ENCODE measurements at regions not wholly inside any gene's neighbourhood (a gene's known extent, or its start where the extent isn't known, plus 50 kb on each side); places are given as distances from the start of the nearest gene placed in this dataset.

- DNase-seq (ENCODE audit: low read depth in 1 of 2, low spot score in 1 of 2) = no peak
Measured at GRCh38 chr15:93296759-93297500, 207.9 kb upstream of the RGMA start.

- no peak for DNase-seq (ENCODE audit: low read depth in 1 of 2, low spot score in 1 of 2)
Measured at GRCh38 chr15:93294896-93295295, 205.9 kb upstream of the RGMA start.

GRCh38 chr15:93294066-93294465, 205.1 kb upstream of the RGMA start:
- no peak for DNase-seq (ENCODE audit: low read depth in 1 of 2, low spot score in 1 of 2)

GRCh38 chr15:93291380-93291779, 202.4 kb upstream of the RGMA start:
- DNase-seq (ENCODE audit: low read depth in 1 of 2, low spot score in 1 of 2) = no peak

DNA sequence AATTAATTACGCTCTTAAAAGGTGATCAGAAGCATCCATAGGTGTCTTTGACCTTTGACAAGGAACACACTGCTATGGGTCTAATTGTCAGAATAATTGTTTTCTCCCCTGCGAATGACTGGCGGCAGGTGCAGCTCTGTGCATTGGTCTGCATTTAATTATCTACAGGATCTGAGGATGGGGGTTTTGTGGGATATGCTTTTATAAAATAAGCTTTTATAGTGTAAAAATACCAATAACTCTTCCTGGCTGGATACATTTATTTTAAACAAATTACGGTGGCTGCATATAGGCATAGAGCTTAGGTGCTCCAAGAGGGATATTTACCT, 201.6 kb upstream of the RGMA start:
- DNase-seq (ENCODE audit: low read depth in 1 of 2, low spot score in 1 of 2) = no peak

DNA sequence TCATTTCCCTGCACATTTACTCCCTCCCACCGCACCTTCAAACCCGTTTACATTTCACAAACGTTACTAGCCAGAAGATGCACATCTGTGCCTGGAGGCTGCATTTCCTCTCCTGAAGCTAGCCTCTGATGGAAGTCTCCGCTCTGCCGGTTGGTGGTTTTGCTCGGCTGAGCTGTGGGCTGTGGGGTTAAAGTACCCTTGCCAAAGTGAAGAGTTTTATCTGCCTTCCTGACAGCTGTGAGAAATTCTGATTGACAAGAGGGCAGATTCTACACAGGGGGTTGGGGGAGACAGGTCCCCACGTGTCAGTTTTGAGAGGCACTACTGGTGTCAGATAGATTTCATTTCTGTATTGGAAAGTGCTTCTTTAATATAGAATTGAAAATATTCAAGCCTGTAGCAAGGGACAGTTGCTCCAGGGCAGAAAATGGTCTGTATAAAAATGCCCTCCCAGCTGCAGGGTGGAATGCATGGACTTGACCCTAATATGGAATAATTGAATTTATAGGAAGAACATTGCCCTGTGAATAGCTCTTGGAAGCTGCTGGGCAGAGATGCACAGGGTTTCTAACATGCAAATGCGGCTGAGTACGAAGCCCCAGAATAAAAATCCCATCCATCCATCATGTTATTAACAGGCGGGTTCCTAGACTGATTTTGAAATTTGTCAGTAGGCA, 201.1 kb upstream of the RGMA start:
- DNase-seq (ENCODE audit: low read depth in 1 of 2, low spot score in 1 of 2) = no peak

- no peak for DNase-seq (ENCODE audit: low read depth in 1 of 2, low spot score in 1 of 2)
Measured at GRCh38 chr15:93288728-93289294, 199.8 kb upstream of the RGMA start.

- DNase-seq (ENCODE audit: low read depth in 1 of 2, low spot score in 1 of 2) = no peak
Measured at GRCh38 chr15:93286446-93286845, 197.4 kb upstream of the RGMA start.

- DNase-seq (ENCODE audit: low read depth in 1 of 2, low spot score in 1 of 2) = no peak
Measured at GRCh38 chr15:93283854-93284253, 194.8 kb upstream of the RGMA start.

GRCh38 chr15:93282808-93283207, 193.8 kb upstream of the RGMA start:
- DNase-seq (ENCODE audit: low read depth in 1 of 2, low spot score in 1 of 2) = no peak

GRCh38 chr15:93278783-93279182, 189.8 kb upstream of the RGMA start:
- no peak for DNase-seq (ENCODE audit: low read depth in 1 of 2, low spot score in 1 of 2)

DNA sequence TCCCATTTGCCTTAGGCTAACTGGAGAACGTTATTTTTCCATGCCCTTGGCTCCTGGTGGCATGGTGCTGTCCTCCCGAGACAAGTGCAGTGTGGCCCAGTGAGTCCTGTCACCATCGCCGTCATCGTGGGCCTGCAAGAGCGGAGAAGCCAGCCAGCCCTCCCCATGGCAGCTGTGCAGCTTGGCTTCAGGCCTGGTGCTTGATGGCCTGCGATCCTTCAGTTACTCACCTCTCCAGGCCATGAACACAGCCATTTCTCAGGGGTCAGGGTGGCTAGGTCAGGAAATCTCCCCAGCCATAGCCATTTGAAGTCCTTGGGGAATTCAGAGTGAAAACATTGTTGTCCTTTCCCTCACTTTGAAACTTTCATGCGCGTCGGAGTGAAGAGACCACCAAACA, 189.0 kb upstream of the RGMA start:
- DNase-seq (ENCODE audit: low read depth in 1 of 2, low spot score in 1 of 2) = no peak

DNA sequence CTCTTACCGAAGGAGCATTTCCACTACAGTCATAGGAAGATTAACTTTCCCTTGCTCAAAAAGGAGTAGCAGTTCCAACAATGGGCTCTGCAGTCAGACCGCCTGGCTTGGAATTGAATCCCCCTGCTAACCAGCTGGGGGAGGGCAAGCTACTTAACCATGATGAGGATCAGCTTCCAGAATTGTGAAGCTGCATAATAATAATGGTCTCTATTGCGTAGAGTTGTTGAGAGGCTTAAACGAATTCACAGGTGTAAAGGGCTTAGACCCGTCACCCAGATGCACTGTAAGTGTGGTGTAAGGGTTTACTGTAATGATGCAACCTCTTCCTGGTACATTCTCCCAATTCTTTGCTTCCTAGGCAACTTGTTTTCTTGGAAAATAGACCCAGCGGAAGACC, 185.2 kb upstream of the RGMA start:
- DNase-seq (ENCODE audit: low read depth in 1 of 2, low spot score in 1 of 2) = no peak

- no peak for DNase-seq (ENCODE audit: low read depth in 1 of 2, low spot score in 1 of 2)
Measured at GRCh38 chr15:93271871-93272270, 182.9 kb upstream of the RGMA start.

DNA sequence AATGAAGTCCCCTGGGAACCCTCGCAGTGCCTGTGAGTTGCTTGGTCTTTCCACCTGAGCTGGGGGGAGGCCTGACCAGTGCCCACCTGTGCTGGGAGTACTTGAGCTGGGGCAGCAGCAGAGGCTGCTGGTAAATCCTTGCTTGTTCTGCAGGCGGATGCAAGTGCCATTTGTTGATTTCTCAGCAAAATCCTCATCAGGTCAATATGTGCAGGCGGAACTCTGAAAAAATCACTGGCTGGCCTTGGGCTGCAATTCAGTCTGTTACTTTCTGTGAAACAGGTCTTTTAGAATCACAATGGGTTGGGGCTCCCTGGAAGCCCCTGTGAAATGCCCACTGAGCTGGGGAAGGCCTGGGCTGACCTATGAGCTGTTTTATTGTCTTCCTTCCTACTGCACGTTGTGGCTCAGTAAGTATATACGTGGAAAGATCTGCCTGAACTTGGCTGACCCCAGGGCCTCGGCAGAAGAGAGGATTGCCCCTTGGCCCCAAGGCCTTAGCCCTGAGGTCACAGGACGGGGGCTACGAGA, 182.0 kb upstream of the RGMA start:
- DNase-seq (ENCODE audit: low read depth in 1 of 2, low spot score in 1 of 2) = no peak

DNA sequence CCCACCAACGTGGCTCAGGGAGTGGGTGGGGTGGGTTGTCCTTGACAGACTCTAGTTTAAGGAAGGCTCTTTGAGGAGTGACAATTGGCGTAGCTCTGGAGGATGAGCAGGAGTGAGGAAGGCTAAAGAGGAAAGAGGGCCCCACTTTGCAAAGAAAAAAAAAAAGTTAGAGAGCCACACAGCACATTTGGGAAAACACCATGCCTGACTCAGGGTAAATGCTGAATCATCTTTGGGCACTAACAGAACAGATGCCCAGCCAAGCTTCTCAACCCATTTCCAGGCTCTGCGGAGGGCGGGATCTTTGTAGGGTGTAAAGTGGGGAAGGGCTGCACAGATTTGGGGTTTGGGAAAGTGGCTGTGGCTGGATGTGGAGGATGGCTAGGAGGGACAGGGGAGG, 179.1 kb upstream of the RGMA start:
- DNase-seq (ENCODE audit: low read depth in 1 of 2, low spot score in 1 of 2) = no peak

DNA sequence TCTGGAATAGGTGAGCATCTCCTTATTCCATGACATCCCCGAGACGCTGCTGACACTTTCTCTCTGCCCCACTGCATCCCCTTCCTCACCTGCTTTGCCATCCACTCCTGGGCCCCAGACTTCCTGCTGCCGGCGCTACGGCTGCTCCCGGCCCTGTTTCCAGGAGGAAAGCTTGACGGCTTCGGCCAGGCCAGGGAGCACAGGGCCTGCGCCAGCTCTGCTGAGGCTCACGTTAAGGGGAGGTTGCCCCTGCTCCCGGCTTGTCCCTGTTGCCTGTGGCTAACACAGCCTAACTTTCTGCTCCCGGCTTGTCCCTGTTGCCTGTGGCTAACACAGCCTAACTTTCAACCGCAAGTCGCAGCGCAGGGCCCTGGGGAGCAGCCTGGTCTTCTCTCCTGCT, 177.3 kb upstream of the RGMA start:
- DNase-seq (ENCODE audit: low read depth in 1 of 2, low spot score in 1 of 2) = no peak

- no peak for DNase-seq (ENCODE audit: low read depth in 1 of 2, low spot score in 1 of 2)
Measured at GRCh38 chr15:93265111-93265556, 176.1 kb upstream of the RGMA start.

DNA sequence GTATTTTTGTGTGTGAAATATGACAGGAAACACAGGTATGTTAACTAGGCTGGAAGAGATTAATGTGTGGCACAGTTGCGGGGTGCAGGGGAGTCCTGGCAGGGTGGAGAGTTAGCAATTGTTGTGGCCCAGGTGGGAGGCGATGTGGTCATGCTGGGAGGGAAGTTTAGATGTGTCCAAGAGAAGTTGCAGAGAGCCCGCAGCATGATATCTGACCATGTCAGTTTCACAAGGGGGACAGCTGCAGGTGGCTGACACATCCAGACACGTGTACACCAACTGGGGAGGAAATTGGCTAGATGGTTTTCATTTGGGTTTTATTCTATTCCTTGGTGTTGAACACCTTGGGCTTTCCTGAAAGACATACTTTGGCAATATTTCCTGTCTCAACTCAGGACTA, 172.8 kb upstream of the RGMA start:
- no peak for DNase-seq (ENCODE audit: low read depth in 1 of 2, low spot score in 1 of 2)

GRCh38 chr15:93257920-93258319, 168.9 kb upstream of the RGMA start:
- DNase-seq (ENCODE audit: low read depth in 1 of 2, low spot score in 1 of 2) = no peak

DNA sequence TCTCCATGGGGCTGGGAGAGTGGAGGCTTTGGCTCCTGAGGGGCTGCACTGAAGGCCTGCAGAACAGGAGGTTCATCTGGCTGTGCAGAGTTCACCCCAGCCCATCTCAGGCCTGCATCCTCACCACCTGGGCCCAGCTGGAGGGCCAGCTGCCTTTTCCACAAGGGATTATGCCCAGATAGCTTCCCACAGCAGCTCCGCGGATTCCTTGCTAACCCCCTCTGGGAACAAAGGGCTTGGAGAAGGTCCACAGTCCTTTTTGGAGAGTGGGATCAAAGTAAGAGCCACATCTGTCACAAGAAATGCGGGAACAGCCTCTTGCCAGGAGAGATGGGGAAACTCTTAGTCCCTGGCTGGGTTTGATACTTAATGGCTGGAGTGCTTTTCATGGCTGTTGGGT, 164.7 kb upstream of the RGMA start:
- no peak for DNase-seq (ENCODE audit: low read depth in 1 of 2, low spot score in 1 of 2)

- DNase-seq (ENCODE audit: low read depth in 1 of 2, low spot score in 1 of 2) = no peak
Measured at GRCh38 chr15:93252780-93253179, 163.8 kb upstream of the RGMA start.
